Cardiac muscle cell (in vitro differentiated cells and primary cell): ENCODE measurements at regions not wholly inside any gene's neighbourhood (a gene's known extent, or its start where the extent isn't known, plus 50 kb on each side); places are given as distances from the start of the nearest gene placed in this dataset.

Experiments
- DNase-seq, 2 donors: peaks; one replicate each; pipeline versions ENCODE4 v3.0.0 to v3.0.0-alpha.2; 2010 to 2017; ENCODE audit warnings: low read depth in 1 of 2, low spot score in 1 of 2
- H3K27ac ChIP-seq: fragments of 200-600 bp; sonication (generic); 2 replicates; pipeline ENCODE4 v1.5.1; 2016
- H3K27me3 ChIP-seq: fragments of 200-600 bp; sonication (generic); 2 replicates; pipeline ENCODE4 v1.6.0; 2016; ENCODE audit warnings: control low read depth
- H3K36me3 ChIP-seq: fragments of 200-600 bp; sonication (generic); 2 replicates; pipeline ENCODE4 v1.5.1; 2016; ENCODE audit warnings: control low read depth
- H3K4me1 ChIP-seq: fragments of 200-600 bp; sonication (generic); 2 replicates; pipeline ENCODE4 v1.8.1; 2017; ENCODE audit warnings: low read depth, mild to moderate bottlenecking, mixed run types
- H3K4me3 ChIP-seq: fragments of 200-600 bp; sonication (generic); 2 replicates; pipeline ENCODE4 v1.5.1; 2016; ENCODE audit warnings: mild to moderate bottlenecking
- H3K9me3 ChIP-seq: fragments of 200-600 bp; sonication (generic); 2 replicates; pipeline ENCODE4 v1.5.1; 2017; ENCODE audit warnings: low read depth, mild to moderate bottlenecking, control low read depth
- CTCF ChIP-seq: IDR thresholded peaks from 2 replicates; pipeline ENCODE4 v1.5.1; 2012; ENCODE audit warnings: low read depth, mild to moderate bottlenecking, low read length

DNA sequence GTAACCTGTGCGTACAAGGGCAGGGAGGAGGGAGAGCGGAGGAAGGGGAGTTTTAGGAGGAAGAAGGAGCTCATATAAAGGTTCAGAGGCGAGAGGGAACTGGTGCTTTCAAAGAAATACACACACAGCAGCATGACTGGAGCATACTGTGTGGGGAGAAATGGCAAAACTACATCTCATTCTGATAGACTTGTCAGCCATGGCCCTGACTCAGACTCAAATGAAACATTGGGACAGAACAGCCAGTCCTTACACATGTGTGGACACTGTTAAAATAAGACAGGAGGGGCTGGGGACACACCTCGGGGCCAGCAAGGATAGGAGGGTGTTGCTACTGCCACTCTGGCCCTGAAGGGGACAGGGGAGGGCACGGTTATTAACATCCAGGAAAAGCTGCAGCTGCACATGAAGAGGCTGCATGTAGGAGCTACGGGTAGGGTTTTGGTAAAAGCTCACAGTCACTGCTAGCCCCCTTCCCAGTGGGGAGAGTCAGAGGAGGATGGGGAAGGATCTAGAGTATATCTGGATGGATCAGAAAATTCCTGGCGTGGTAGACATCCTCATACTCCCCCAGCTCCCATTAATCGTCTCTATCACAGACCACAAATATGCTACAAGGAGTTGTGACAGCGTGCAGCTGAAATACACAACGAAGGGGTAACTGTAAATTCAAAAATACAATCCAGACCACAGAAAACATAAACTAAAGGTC, 110.5 kb downstream of the GATA6 start:
- DNase-seq, result peak in 1 of 2 donors; percentile 85
- H3K27me3 ChIP-seq, result no peaks in the 10 kb centered on the region
- H3K36me3 ChIP-seq, result no peaks in the 10 kb centered on the region
- H3K4me1 ChIP-seq, result peaks cover 3% of the 10 kb centered on the region
- TF ChIP-seq CTCF, result peak; percentile 3
- no peak overlapping the region for H3K4me3 ChIP-seq
- no peaks in the 10 kb centered on the region for H3K9me3 ChIP-seq
- H3K27ac ChIP-seq, result no peak overlapping the region

GRCh38 chr18:22278798-22279197, 109.4 kb downstream of the GATA6 start:
- Histone ChIP-seq H3K4me3 (no peak overlapping the region), H3K36me3 (no peaks in the 10 kb centered on the region), H3K9me3 (no peaks in the 10 kb centered on the region), H3K27me3 (no peaks in the 10 kb centered on the region), H3K27ac (no peak overlapping the region), H3K4me1 (peaks cover 3% of the 10 kb centered on the region)
- no peak for DNase-seq
- no peak for TF ChIP-seq CTCF

DNA sequence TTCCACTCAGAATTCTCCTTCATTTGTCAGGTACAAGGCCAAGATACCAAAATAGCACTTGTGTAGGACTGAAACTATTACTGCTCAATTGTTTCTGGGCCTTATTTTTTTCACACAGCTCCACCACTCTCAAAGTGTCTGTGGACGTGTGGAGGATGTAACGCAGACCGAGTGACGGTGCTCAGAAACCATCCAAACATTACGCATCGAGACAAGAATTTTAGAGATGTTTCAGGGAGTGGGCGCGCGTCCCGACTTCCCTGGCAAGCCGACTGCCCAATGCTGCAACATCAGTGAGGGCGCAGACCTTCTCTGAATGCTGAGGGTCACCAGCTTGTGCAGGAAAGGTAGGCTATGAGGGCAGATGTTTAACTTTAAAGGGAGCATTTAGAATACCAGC, 108.4 kb downstream of the GATA6 start:
- H3K4me1 ChIP-seq, result peaks cover 3% of the 10 kb centered on the region
- no peak overlapping the region for H3K4me3 ChIP-seq
- peak in 1 of 2 donors; percentile 89 for DNase-seq
- TF ChIP-seq CTCF, result no peak
- no peaks in the 10 kb centered on the region for H3K9me3 ChIP-seq
- H3K27me3 ChIP-seq, result no peaks in the 10 kb centered on the region
- H3K27ac ChIP-seq, result no peak overlapping the region
- H3K36me3 ChIP-seq, result no peaks in the 10 kb centered on the region

DNA sequence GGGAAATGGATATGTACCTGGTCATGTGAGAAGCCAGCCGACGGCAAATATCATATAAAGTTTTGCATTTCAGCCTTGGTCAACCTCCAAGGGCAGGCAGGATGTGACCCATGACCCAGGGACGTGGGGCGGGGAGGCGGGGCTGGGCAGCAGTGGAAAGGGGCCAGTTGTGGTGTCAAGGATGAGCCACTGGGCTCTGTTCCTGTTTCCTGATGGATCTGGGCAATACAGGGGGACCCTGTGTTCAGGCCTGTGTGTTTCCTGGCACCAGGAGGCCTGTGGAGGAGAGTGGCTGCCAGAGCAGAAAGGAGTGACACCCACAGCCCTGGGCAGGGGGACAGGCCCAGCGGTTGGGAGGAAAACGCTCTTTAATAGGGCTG, 106.9 kb downstream of the GATA6 start:
- Histone ChIP-seq H3K9me3 (no peaks in the 10 kb centered on the region), H3K4me1 (peaks cover 3% of the 10 kb centered on the region), H3K4me3 (no peak overlapping the region), H3K27me3 (no peaks in the 10 kb centered on the region), H3K36me3 (no peaks in the 10 kb centered on the region), H3K27ac (no peak overlapping the region)
- no peak for TF ChIP-seq CTCF
- DNase-seq, result no peak

DNA sequence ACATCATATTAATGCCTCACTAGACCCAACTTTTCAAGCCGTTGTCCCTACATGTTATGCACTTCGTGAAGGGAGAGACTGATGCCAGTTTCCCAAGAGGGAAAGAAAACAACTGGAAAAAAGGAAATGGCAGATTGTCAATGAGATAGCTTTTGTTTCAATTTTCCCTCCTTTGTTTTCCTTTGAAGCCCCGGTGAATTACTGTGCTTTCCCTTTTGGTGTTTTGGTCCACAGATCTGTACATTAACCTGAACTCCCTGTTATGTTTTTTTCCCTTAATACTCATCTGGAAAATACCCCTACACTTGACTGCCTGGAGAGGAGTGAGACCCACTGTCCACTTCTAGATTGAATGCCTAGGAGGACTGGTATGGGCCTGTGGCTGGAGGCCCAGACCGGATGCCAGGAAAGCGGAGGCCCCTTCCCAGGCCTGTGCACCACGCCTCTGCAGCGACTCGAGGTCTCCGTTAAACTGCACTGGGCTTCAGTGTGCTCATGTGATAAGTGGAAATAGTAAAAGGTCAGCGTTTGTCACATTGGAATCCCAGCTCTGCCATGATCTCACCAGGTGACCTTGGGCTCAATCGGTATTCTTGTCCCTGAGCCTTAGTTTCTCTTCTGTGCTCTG, 106.4 kb downstream of the GATA6 start:
- H3K9me3 ChIP-seq, result no peaks in the 10 kb centered on the region
- H3K4me1 ChIP-seq, result peaks cover 3% of the 10 kb centered on the region
- TF ChIP-seq CTCF, result no peak
- H3K27ac ChIP-seq, result no peak overlapping the region
- no peak for DNase-seq
- H3K27me3 ChIP-seq, result no peaks in the 10 kb centered on the region
- H3K4me3 ChIP-seq, result no peak overlapping the region
- H3K36me3 ChIP-seq, result no peaks in the 10 kb centered on the region
